Tibial nerve (tissue), 4 donors: ENCODE measurements at regions not wholly inside any gene's neighbourhood (a gene's known extent, or its start where the extent isn't known, plus 50 kb on each side); places are given as distances from the start of the nearest gene placed in this dataset.

Experiments used
- CTCF ChIP-seq, 5 experiments: fragments of 200-600 bp in 3 of 5; fragments of 450-650 bp in 2 of 5; sonication (generic) in 3 of 5; IDR thresholded peaks; one replicate each; pipeline ENCODE4 v1.5.1; 2016 to 2019; ENCODE audit warnings: antibody characterized with exemption in 5 of 5, mild to moderate bottlenecking in 3 of 5, moderate library complexity in 2 of 5
- EP300 ChIP-seq, 2 donors: sonication (generic); formaldehyde crosslinking; IDR thresholded peaks; one replicate each; pipeline ENCODE4 v1.6.1; 2017; ENCODE audit warnings: antibody characterized with exemption in 2 of 2, mild to moderate bottlenecking in 1 of 2

- TF ChIP-seq EP300 (IDR thresholded peaks at IDR 0.05) (no peak), CTCF (IDR thresholded peaks at IDR 0.05) (no peak)
Measured at GRCh38 chr2:175815537-175815936, 186.5 kb downstream of the LNPK start.
